ENCODE measurements at regions not wholly inside any gene's neighbourhood (a gene's known extent, or its start where the extent isn't known, plus 50 kb on each side); places are given as distances from the start of the nearest gene placed in this dataset.

GRCh38 chr2:4454907-4455306 lies 751.5 kb downstream of the DCDC2C start:
- Histone ChIP-seq H3K9me3 (ENCODE audit: insufficient read depth, low read depth) (no peaks in the 10 kb centered on the region), H3K79me2 (ENCODE audit: low read depth) (no peaks in the 10 kb centered on the region), H3K4me3 (no peak overlapping the region), H3F3A (ENCODE audit: insufficient read depth, low read depth) (no peaks in the 10 kb centered on the region), H3K27me3 (ENCODE audit: insufficient read depth, low read depth) (no peaks in the 10 kb centered on the region), H3K36me3 (ENCODE audit: low read depth) (no peaks in the 10 kb centered on the region), H3K4me2 (no peak overlapping the region), H4K20me1 (ENCODE audit: insufficient read depth) (peaks cover 2% of the 10 kb centered on the region; the same call in 1 of the 2 replicates), H3K4me1 (replicated peaks; ENCODE audit: insufficient read depth) (no peaks in the 10 kb centered on the region), H2AFZ (no peak overlapping the region), H3K27ac (no peak overlapping the region), H3K9me2 (ENCODE audit: insufficient read depth) (no peaks in the 10 kb centered on the region)
- intact Hi-C loops (cut with micrococcal nuclease; ENCODE audit: unreplicated experiment), result no loop called here
- no TSS peak for BruUV-seq (replicated peaks)
- no peak for TF ChIP-seq EZH2 (IDR thresholded peaks at IDR 0.05; ENCODE audit: low read depth)
- TF ChIP-seq, protein P1, sequence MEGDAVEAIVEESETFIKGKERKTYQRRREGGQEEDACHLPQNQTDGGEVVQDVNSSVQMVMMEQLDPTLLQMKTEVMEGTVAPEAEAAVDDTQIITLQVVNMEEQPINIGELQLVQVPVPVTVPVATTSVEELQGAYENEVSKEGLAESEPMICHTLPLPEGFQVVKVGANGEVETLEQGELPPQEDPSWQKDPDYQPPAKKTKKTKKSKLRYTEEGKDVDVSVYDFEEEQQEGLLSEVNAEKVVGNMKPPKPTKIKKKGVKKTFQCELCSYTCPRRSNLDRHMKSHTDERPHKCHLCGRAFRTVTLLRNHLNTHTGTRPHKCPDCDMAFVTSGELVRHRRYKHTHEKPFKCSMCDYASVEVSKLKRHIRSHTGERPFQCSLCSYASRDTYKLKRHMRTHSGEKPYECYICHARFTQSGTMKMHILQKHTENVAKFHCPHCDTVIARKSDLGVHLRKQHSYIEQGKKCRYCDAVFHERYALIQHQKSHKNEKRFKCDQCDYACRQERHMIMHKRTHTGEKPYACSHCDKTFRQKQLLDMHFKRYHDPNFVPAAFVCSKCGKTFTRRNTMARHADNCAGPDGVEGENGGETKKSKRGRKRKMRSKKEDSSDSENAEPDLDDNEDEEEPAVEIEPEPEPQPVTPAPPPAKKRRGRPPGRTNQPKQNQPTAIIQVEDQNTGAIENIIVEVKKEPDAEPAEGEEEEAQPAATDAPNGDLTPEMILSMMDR (conservative IDR thresholded peaks at IDR 0.05), result no peak
- ChIA-PET POLR2A (ENCODE audit: unreplicated experiment) (no interaction called here), CTCF (no interaction called here)
- DNase-seq, result no peak

- no peak for DNase-seq
- TF ChIP-seq EZH2 (IDR thresholded peaks at IDR 0.05; ENCODE audit: low read depth), result no peak
- TF ChIP-seq, protein P1 (conservative IDR thresholded peaks at IDR 0.05), result no peak
- no peaks in the 10 kb centered on the region for H3K36me3 ChIP-seq (ENCODE audit: low read depth)
- no peak overlapping the region for H3K4me2 ChIP-seq
- intact Hi-C loops (cut with micrococcal nuclease; ENCODE audit: unreplicated experiment), result no loop called here
- peaks cover 2% of the 10 kb centered on the region; the same call in 1 of the 2 replicates for H4K20me1 ChIP-seq (ENCODE audit: insufficient read depth)
- H3K27ac ChIP-seq, result no peak overlapping the region
- POLR2A ChIA-PET (ENCODE audit: unreplicated experiment), result no interaction called here
- no peak overlapping the region for H3K4me3 ChIP-seq
- CTCF ChIA-PET, result no interaction called here
- no peaks in the 10 kb centered on the region for H3K9me3 ChIP-seq (ENCODE audit: insufficient read depth, low read depth)
- no peaks in the 10 kb centered on the region for H3K79me2 ChIP-seq (ENCODE audit: low read depth)
- BruUV-seq (replicated peaks), result no TSS peak
- H3K4me1 ChIP-seq (replicated peaks; ENCODE audit: insufficient read depth), result no peaks in the 10 kb centered on the region
- no peaks in the 10 kb centered on the region for H3K9me2 ChIP-seq (ENCODE audit: insufficient read depth)
- no peak overlapping the region for H2AFZ ChIP-seq
- H3F3A ChIP-seq (ENCODE audit: insufficient read depth, low read depth), result no peaks in the 10 kb centered on the region
- no peaks in the 10 kb centered on the region for H3K27me3 ChIP-seq (ENCODE audit: insufficient read depth, low read depth)
These were observed 752.2 kb downstream of the DCDC2C start for GRCh38 chr2:4455486-4456155.

GRCh38 chr2:4464634-4465266 lies 761.4 kb downstream of the DCDC2C start:
- Histone ChIP-seq H3K27me3 (ENCODE audit: insufficient read depth, low read depth) (no peaks in the 10 kb centered on the region), H4K20me1 (ENCODE audit: insufficient read depth) (peaks cover 6% of the 10 kb centered on the region; the same call in 1 of the 2 replicates), H3K79me2 (ENCODE audit: low read depth) (no peaks in the 10 kb centered on the region), H3K4me3 (no peak overlapping the region), H3K27ac (no peak overlapping the region), H3K36me3 (ENCODE audit: low read depth) (no peaks in the 10 kb centered on the region), H3K9me3 (ENCODE audit: insufficient read depth, low read depth) (no peaks in the 10 kb centered on the region; the same call in 1 of the 2 replicates), H3K4me2 (no peak overlapping the region), H2AFZ (no peak overlapping the region), H3K4me1 (replicated peaks; ENCODE audit: insufficient read depth) (no peaks in the 10 kb centered on the region), H3F3A (ENCODE audit: insufficient read depth, low read depth) (no peaks in the 10 kb centered on the region), H3K9me2 (ENCODE audit: insufficient read depth) (peaks cover 5% of the 10 kb centered on the region; the same call in 1 of the 2 replicates)
- ChIA-PET POLR2A (ENCODE audit: unreplicated experiment) (no interaction called here), CTCF (no interaction called here)
- intact Hi-C loops (cut with micrococcal nuclease; ENCODE audit: unreplicated experiment), result no loop called here
- no TSS peak for BruUV-seq (replicated peaks)
- no peak for TF ChIP-seq EZH2 (IDR thresholded peaks at IDR 0.05; ENCODE audit: low read depth)
- TF ChIP-seq, protein P1 (conservative IDR thresholded peaks at IDR 0.05), result no peak
- no peak for DNase-seq
